ENCODE measurements at regions not wholly inside any gene's neighbourhood (a gene's known extent, or its start where the extent isn't known, plus 50 kb on each side); places are given as distances from the start of the nearest gene placed in this dataset.

GRCh38 chr17:77356109-77356689, 215.4 kb downstream of the SEC14L1 start:
- 44 to 60% (median 58%) methylated on average over 15 of the region's 15 CpGs for WGBS, 3 donors
- peaks cover 24% of the 10 kb centered on the region for H3K4me1 ChIP-seq (ENCODE audit: insufficient read depth)
- H3K27me3 ChIP-seq, result no peaks in the 10 kb centered on the region
- no peak overlapping the region for H3K4me3 ChIP-seq
- DNase-seq, result peak in 4 of 5 donors; percentile 21 to 50 (median 44)
- TF ChIP-seq EP300 (IDR thresholded peaks at IDR 0.05) (no peak), POLR2A (IDR thresholded peaks at IDR 0.05) (no peak), CTCF (IDR thresholded peaks at IDR 0.05) (no peak)
- peak overlapping the region in 1 of 2 donors; percentile 78 for H3K27ac ChIP-seq
- intact Hi-C loops (cut with DNase I), result no loop called here
- H3K9me3 ChIP-seq, result no peaks in the 10 kb centered on the region
- no peaks in the 10 kb centered on the region for H3K36me3 ChIP-seq

GRCh38 chr17:77356690-77357201, 216.0 kb downstream of the SEC14L1 start:
- H3K27ac ChIP-seq, result no peak overlapping the region
- WGBS, 3 donors, result 70 to 85% (median 73%) methylated on average over 8 of the region's 8 CpGs

GRCh38 chr17:77358801-77359200, 218.0 kb downstream of the SEC14L1 start:
- H3K4me1 ChIP-seq (ENCODE audit: insufficient read depth), result peaks cover 17% of the 10 kb centered on the region
- peak in 1 of 5 donors; percentile 4 for DNase-seq

More at GRCh38 chr17:77356690-77357201, 216.0 kb downstream of the SEC14L1 start:
- Histone ChIP-seq H3K9me3 (no peaks in the 10 kb centered on the region), H3K36me3 (no peaks in the 10 kb centered on the region), H3K4me1 (ENCODE audit: insufficient read depth) (peaks cover 19% of the 10 kb centered on the region), H3K4me3 (no peak overlapping the region), H3K27me3 (no peaks in the 10 kb centered on the region)
- intact Hi-C loops (cut with DNase I), result no loop called here
- DNase-seq, result peak in 4 of 5 donors; percentile 16 to 41 (median 40)
- TF ChIP-seq CTCF (IDR thresholded peaks at IDR 0.05) (no peak), POLR2A (IDR thresholded peaks at IDR 0.05) (no peak)

GRCh38 chr17:77359236-77359635, 218.5 kb downstream of the SEC14L1 start:
- WGBS, 3 donors, result 76 to 86% (median 81%) methylated on average over 2 of the region's 2 CpGs
- H3K27ac ChIP-seq, result no peak overlapping the region
- H3K4me3 ChIP-seq, result no peak overlapping the region
- intact Hi-C loops (cut with DNase I), result no loop called here
- TF ChIP-seq CTCF (IDR thresholded peaks at IDR 0.05) (no peak), POLR2A (IDR thresholded peaks at IDR 0.05) (no peak), EP300 (IDR thresholded peaks at IDR 0.05) (no peak)
- DNase-seq, result peak in 1 of 5 donors; percentile 3
- no peaks in the 10 kb centered on the region for H3K9me3 ChIP-seq
- peaks cover 19% of the 10 kb centered on the region for H3K4me1 ChIP-seq (ENCODE audit: insufficient read depth)
- no peaks in the 10 kb centered on the region for H3K27me3 ChIP-seq
- H3K36me3 ChIP-seq, result no peaks in the 10 kb centered on the region

More at GRCh38 chr17:77358801-77359200, 218.0 kb downstream of the SEC14L1 start:
- 81 to 91% (median 91%) methylated on average over 7 of the region's 7 CpGs for WGBS, 3 donors
- Histone ChIP-seq H3K27me3 (no peaks in the 10 kb centered on the region), H3K9me3 (no peaks in the 10 kb centered on the region), H3K27ac (no peak overlapping the region), H3K36me3 (no peaks in the 10 kb centered on the region), H3K4me3 (no peak overlapping the region)
- intact Hi-C loops (cut with DNase I), result no loop called here
- TF ChIP-seq POLR2A (IDR thresholded peaks at IDR 0.05) (no peak), CTCF (IDR thresholded peaks at IDR 0.05) (no peak), EP300 (IDR thresholded peaks at IDR 0.05) (no peak)
